AG04449 (cell line): ENCODE measurements at regions not wholly inside any gene's neighbourhood (a gene's known extent, or its start where the extent isn't known, plus 50 kb on each side); places are given as distances from the start of the nearest gene placed in this dataset.

Source experiments
- CTCF ChIA-PET: fragments of 350-600 bp; formaldehyde crosslinking; extraction: SDS; loops from one replicate; lab custom pipeline; 2021; ENCODE audit warnings: antibody characterized with exemption; lab: Yijun Ruan, JAX
- POLR2A ChIA-PET: fragments of 400-600, 350-600 bp; formaldehyde crosslinking; extraction: SDS; loops from one replicate; lab custom pipeline; 2020; ENCODE audit warnings: antibody characterized with exemption, inconsistent platforms; lab: Yijun Ruan, JAX
- DNase-seq: peaks from one replicate; pipeline ENCODE4 v3.0.0-alpha.2; 2010; ENCODE audit warnings: low read depth, low spot score
- H3K4me3 ChIP-seq: 2 replicates; pipeline ENCODE4 v1.5.1; 2011; ENCODE audit warnings: low read depth, mild to moderate bottlenecking, control low read depth, low read length
- TF ChIP-seq, protein P1 (sequence below): IDR thresholded peaks from one replicate; pipeline ENCODE4 v1.5.1; 2011; ENCODE audit warnings: mild to moderate bottlenecking, moderate library complexity, low read length, control low read depth, inconsistent platforms; ENCODE audit not compliant: insufficient read depth; ENCODE audit errors: missing control alignments

DNA sequence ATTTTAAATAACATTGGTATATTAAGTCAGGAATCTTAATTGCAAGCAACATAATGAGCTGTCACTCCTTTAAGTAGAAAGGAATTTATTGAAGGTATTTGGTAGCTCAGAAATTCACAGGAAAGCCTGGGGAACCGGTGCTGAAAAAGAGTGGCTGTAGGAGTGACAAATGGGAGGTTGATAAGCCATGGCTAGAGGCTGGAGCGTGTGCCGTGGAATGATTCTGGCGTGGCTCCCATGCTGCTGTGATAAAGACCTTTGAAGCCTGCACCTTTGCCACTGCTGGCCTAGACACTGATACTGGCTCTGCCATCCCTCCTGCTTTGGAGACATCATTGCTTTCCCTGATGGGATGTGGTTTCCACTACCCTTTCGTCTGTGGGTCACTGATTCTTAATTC, 65.7 kb upstream of the ATG10 start:
- ChIA-PET CTCF (no interaction called here), POLR2A (no interaction called here)
- DNase-seq: no peak
- no peak overlapping the region for H3K4me3 ChIP-seq
- TF ChIP-seq, protein P1, sequence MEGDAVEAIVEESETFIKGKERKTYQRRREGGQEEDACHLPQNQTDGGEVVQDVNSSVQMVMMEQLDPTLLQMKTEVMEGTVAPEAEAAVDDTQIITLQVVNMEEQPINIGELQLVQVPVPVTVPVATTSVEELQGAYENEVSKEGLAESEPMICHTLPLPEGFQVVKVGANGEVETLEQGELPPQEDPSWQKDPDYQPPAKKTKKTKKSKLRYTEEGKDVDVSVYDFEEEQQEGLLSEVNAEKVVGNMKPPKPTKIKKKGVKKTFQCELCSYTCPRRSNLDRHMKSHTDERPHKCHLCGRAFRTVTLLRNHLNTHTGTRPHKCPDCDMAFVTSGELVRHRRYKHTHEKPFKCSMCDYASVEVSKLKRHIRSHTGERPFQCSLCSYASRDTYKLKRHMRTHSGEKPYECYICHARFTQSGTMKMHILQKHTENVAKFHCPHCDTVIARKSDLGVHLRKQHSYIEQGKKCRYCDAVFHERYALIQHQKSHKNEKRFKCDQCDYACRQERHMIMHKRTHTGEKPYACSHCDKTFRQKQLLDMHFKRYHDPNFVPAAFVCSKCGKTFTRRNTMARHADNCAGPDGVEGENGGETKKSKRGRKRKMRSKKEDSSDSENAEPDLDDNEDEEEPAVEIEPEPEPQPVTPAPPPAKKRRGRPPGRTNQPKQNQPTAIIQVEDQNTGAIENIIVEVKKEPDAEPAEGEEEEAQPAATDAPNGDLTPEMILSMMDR: no peak

DNA sequence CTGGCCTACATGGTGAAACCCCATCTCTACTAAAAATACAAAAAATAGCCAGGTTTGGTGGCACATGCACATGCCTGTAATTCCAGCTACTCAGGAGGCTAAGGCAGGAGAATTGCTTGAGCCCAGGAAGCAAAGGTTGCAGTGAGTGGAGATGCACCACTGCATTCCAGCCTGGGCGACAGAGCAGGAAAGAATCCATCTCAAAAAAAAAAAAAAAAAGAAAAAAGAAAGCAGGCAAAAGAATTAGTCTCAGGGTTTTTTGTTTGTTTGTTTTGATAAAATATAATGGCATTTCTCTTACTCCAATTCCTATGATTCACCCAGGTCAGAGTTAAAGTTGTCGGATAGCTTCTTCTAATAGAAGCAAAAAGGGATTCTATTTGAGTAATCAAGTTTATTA, 67.0 kb upstream of the ATG10 start:
- POLR2A ChIA-PET: no interaction called here
- no peak for DNase-seq

DNA sequence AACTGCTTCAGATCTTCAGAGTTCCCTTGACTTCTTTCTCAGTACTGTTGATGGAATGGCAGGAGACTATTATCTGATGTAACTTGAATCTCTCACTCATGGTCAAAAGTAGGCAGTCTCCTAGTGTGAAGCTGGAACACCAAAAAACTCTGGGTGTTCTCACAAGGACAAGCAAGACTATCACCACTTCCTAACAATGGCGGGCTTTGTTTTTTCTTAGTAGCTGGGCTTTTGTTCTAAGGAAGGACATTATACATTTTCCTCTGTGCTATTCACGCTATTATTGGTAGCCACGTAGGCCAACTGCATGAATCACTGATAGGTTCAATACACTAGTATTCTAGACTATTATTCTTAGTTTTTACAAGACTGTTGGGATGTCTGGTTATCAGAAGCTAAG, 67.7 kb upstream of the ATG10 start:
- DNase-seq: no peak
- CTCF ChIA-PET: no interaction called here
- TF ChIP-seq, protein P1: no peak
- POLR2A ChIA-PET: no interaction called here
- H3K4me3 ChIP-seq: no peak overlapping the region

More for the DNA sequence above, 67.0 kb upstream of the ATG10 start:
- CTCF ChIA-PET: no interaction called here
- TF ChIP-seq, protein P1: no peak
- no peak overlapping the region for H3K4me3 ChIP-seq

DNA sequence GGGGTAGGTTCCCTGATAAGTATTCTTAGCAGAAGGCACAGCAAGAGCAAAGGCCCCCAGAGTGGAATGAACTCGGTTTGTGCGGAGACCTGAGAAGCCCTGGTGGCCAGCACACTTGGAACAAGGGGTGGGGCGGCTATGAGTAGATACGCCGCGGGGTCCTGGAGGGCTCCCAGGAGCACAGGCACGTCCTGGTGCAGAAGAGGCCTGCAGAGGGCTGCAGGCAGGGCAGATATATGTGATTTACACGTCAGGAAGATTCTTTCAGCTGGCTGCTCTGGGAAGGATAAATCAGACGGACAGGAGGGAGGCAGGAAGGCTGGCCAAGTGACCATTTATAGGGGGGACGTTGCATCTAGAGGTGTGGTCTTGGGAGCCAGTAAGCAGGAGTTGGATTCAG, 70.2 kb upstream of the ATG10 start:
- ChIA-PET CTCF (no interaction called here), POLR2A (no interaction called here)
- TF ChIP-seq, protein P1: no peak
- no peak overlapping the region for H3K4me3 ChIP-seq
- no peak for DNase-seq

DNA sequence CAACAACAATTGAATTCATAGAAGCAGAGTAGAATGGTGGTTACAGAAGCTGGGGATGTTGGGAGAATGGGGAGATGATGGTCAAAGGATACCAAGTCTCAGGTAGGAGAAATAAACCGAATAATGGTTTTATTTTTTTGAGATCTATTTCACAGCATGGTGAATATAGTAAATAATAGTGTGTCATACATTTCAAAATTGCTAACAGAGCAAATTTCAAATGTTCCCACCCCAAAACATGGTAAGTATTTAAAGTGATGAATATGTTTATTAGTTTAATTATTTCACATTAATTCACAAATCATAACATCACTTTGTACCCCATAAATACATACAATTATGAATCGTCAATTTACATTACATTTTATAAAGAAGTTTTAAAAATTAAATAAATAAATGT, 72.7 kb upstream of the ATG10 start:
- CTCF ChIA-PET: no interaction called here
- DNase-seq: no peak
- POLR2A ChIA-PET: no interaction called here
- TF ChIP-seq, protein P1: no peak
- no peak overlapping the region for H3K4me3 ChIP-seq

DNA sequence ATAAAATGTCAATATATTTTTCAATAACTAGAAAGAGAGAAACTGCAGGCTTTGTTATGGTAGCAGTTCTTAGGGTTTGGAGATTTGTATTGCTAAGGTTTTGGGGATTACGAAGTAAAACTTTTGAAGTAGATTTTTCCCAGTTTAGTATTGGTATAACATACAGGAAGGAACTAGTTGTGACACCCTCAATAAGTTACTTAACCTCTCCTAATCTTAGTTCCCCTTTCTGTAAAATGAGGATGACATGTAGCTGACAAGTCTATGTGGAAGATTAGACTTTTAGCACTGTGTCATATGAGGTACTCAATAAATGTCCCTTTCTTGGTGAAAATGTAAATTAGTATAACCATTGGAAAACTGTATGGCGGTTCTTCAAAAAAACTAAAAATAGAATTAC, 73.4 kb upstream of the ATG10 start:
- POLR2A ChIA-PET: no interaction called here
- no peak overlapping the region for H3K4me3 ChIP-seq
- TF ChIP-seq, protein P1: no peak
- no peak for DNase-seq
- CTCF ChIA-PET: no interaction called here
